Panc1 (cell line): ENCODE measurements at regions not wholly inside any gene's neighbourhood (a gene's known extent, or its start where the extent isn't known, plus 50 kb on each side); places are given as distances from the start of the nearest gene placed in this dataset.

Experiments
- CTCF ChIP-seq: fragments of 450-650 bp; IDR thresholded peaks from 2 replicates; pipeline ENCODE4 v1.5.1; 2017; ENCODE audit warnings: mild to moderate bottlenecking
- POLR2AphosphoS5 ChIP-seq: IDR thresholded peaks from 2 replicates; pipeline ENCODE4 v1.6.1; 2012; ENCODE audit warnings: mild to moderate bottlenecking, low read depth, low read length, moderate library complexity
- REST ChIP-seq, 2 experiments: IDR thresholded peaks; 2 replicates each; pipeline ENCODE4 v1.6.1; 2011 to 2012; ENCODE audit warnings: low read depth in 2 of 2, control low read depth in 1 of 2, low read length in 1 of 2, mild to moderate bottlenecking in 1 of 2, moderate library complexity in 1 of 2; ENCODE audit not compliant: insufficient read depth in 1 of 2

GRCh38 chr6:133171989-133172604 lies 69.1 kb upstream of the EYA4 start:
- TF ChIP-seq CTCF (no peak), REST (IDR thresholded peaks at IDR 0.05; ENCODE audit: insufficient read depth in 1 of 2, low read depth in 2 of 2, low read length in 1 of 2) (no peak), POLR2AphosphoS5 (no peak)
